ENCODE measurements at regions not wholly inside any gene's neighbourhood (a gene's known extent, or its start where the extent isn't known, plus 50 kb on each side); places are given as distances from the start of the nearest gene placed in this dataset.

DNA sequence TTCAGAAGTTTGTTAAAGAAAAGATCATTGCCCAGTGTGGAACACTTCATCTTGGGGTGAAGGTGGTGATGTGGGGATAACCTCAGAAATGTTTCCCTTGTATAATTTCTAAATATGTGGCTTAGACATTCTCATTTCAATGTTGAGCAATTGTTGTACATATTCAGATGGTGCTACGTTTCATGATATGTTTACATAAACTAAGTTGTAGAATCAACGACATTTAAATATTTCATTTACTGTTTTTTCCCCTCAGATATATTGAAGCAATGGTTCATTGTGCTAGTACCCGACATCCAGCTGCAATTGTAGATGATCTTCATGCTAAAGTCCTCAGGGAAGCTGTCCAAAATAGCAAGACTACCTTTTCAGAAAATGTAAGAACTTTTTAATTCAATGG is 92.6 kb downstream of the BLTP1 start:
- no peaks in the 10 kb centered on the region for H4K20me1 ChIP-seq (ENCODE audit: insufficient read depth, low read length)
- Mint-ChIP-seq H3K27ac (no peak overlapping the region), H3K4me1 (no peaks in the 10 kb centered on the region), H3K9me3 (no peaks in the 10 kb centered on the region), H3K4me3 (no peak overlapping the region), H3K36me3 (peaks cover 56 to 65% of the 10 kb centered on the region in 2 donors), H3K27me3 (ENCODE audit: low read depth in 3 of 3) (no peaks in the 10 kb centered on the region)
- H3K36me3 ChIP-seq (replicated peaks in 1 of 2; ENCODE audit: control insufficient read depth in 1 of 2, insufficient read depth in 2 of 2, low read length in 2 of 2) = peaks cover 56 to 85% of the 10 kb centered on the region in 2 donors
- no peak overlapping the region for H3K4me2 ChIP-seq (replicated peaks; ENCODE audit: extremely low read depth, low read length, poor library complexity, severe bottlenecking)
- no peaks in the 10 kb centered on the region for H3K79me2 ChIP-seq (ENCODE audit: insufficient read depth, low read length)
- H3K27me3 ChIP-seq (ENCODE audit: control insufficient read depth in 2 of 2, insufficient read depth in 2 of 2, low read length in 2 of 2) = no peaks in the 10 kb centered on the region
- no peak overlapping the region for H3K27ac ChIP-seq (ENCODE audit: low read depth in 1 of 2, low read length in 2 of 2)
- H2AFZ ChIP-seq (ENCODE audit: insufficient read depth, low read depth, low read length, poor library complexity, severe bottlenecking) = no peak overlapping the region
- H3K9ac ChIP-seq (ENCODE audit: insufficient read depth, low read length, poor library complexity, severe bottlenecking) = no peak overlapping the region
- WGBS (ENCODE audit: insufficient coverage) = no CpG with 5 or more reads among the region's 3 CpGs
- no peaks in the 10 kb centered on the region for H3K9me3 ChIP-seq (replicated peaks in 1 of 2; ENCODE audit: control insufficient read depth in 1 of 2, insufficient read depth in 1 of 2, low read length in 2 of 2)
- TF ChIP-seq, protein P1, sequence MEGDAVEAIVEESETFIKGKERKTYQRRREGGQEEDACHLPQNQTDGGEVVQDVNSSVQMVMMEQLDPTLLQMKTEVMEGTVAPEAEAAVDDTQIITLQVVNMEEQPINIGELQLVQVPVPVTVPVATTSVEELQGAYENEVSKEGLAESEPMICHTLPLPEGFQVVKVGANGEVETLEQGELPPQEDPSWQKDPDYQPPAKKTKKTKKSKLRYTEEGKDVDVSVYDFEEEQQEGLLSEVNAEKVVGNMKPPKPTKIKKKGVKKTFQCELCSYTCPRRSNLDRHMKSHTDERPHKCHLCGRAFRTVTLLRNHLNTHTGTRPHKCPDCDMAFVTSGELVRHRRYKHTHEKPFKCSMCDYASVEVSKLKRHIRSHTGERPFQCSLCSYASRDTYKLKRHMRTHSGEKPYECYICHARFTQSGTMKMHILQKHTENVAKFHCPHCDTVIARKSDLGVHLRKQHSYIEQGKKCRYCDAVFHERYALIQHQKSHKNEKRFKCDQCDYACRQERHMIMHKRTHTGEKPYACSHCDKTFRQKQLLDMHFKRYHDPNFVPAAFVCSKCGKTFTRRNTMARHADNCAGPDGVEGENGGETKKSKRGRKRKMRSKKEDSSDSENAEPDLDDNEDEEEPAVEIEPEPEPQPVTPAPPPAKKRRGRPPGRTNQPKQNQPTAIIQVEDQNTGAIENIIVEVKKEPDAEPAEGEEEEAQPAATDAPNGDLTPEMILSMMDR (IDR thresholded peaks at IDR 0.05) = no peak
- H3K4me3 ChIP-seq (replicated peaks in 1 of 3; ENCODE audit: low read depth in 2 of 3, low read length in 3 of 3) = no peak overlapping the region
- no peak for DNase-seq
- intact Hi-C loops (cut with micrococcal nuclease) = no loop called here
- no peaks in the 10 kb centered on the region for H3K4me1 ChIP-seq (ENCODE audit: control insufficient read depth in 1 of 2, insufficient read depth in 2 of 2, low read length in 2 of 2)

DNA sequence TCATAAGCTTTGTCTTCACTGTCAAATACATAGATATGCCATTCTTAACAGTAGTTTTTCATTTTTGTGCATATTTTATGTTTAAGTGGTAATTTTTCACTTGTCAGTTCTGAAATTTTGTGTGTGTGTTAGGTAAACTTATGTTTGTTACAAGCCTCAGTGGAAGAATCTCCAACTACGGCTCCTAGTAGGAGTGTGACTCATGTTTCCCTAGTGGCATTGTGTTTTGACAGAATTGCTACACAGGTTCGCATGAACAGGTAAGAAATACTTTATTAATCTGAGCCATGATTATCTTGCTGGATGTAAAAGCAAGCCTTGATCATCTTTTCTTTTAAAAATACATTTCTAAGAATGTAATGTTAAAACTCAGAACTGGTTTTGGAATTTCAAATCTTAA is 94.4 kb downstream of the BLTP1 start:
- H3K36me3 ChIP-seq (replicated peaks in 1 of 2; ENCODE audit: control insufficient read depth in 1 of 2, insufficient read depth in 2 of 2, low read length in 2 of 2) = peaks cover 69 to 84% of the 10 kb centered on the region in 2 donors
- no peaks in the 10 kb centered on the region for H3K27me3 Mint-ChIP-seq (ENCODE audit: low read depth in 3 of 3)

More for the DNA sequence above, 94.4 kb downstream of the BLTP1 start:
- H3K27ac ChIP-seq (ENCODE audit: low read depth in 1 of 2, low read length in 2 of 2) = no peak overlapping the region
- Mint-ChIP-seq H3K4me3 (no peak overlapping the region), H3K4me1 (no peaks in the 10 kb centered on the region), H3K27ac (no peak overlapping the region), H3K9me3 (no peaks in the 10 kb centered on the region), H3K36me3 (peaks cover 57 to 60% of the 10 kb centered on the region in 2 donors)
- H3K27me3 ChIP-seq (ENCODE audit: control insufficient read depth in 2 of 2, insufficient read depth in 2 of 2, low read length in 2 of 2) = no peaks in the 10 kb centered on the region
- WGBS (ENCODE audit: insufficient coverage) = 100% methylated on average over 1 of the region's 2 CpGs
- intact Hi-C loops (cut with micrococcal nuclease) = no loop called here
- H3K4me3 ChIP-seq (replicated peaks in 1 of 3; ENCODE audit: low read depth in 2 of 3, low read length in 3 of 3) = no peak overlapping the region
- no peaks in the 10 kb centered on the region for H3K4me1 ChIP-seq (ENCODE audit: control insufficient read depth in 1 of 2, insufficient read depth in 2 of 2, low read length in 2 of 2)
- DNase-seq = no peak
- H3K9me3 ChIP-seq (replicated peaks in 1 of 2; ENCODE audit: control insufficient read depth in 1 of 2, insufficient read depth in 1 of 2, low read length in 2 of 2) = no peaks in the 10 kb centered on the region
- TF ChIP-seq, protein P1 (IDR thresholded peaks at IDR 0.05) = no peak
- H3K79me2 ChIP-seq (ENCODE audit: insufficient read depth, low read length) = no peaks in the 10 kb centered on the region
- H3K4me2 ChIP-seq (replicated peaks; ENCODE audit: extremely low read depth, low read length, poor library complexity, severe bottlenecking) = no peak overlapping the region
- no peak overlapping the region for H2AFZ ChIP-seq (ENCODE audit: insufficient read depth, low read depth, low read length, poor library complexity, severe bottlenecking)
- no peak overlapping the region for H3K9ac ChIP-seq (ENCODE audit: insufficient read depth, low read length, poor library complexity, severe bottlenecking)
- H4K20me1 ChIP-seq (ENCODE audit: insufficient read depth, low read length) = no peaks in the 10 kb centered on the region

Measured in CD14-positive monocyte (primary cell).